ENCODE measurements at regions not wholly inside any gene's neighbourhood (a gene's known extent, or its start where the extent isn't known, plus 50 kb on each side); places are given as distances from the start of the nearest gene placed in this dataset.

- TF ChIP-seq POLR2A (IDR thresholded peaks at IDR 0.05): no peak
- TF ChIP-seq CTCF (IDR thresholded peaks at IDR 0.05): no peak
These were observed 177.5 kb upstream of the S1PR3 start for GRCh38 chr9:88813638-88814209.

Measured in lower leg skin (tissue), 3 donors.